ENCODE measurements at regions not wholly inside any gene's neighbourhood (a gene's known extent, or its start where the extent isn't known, plus 50 kb on each side); places are given as distances from the start of the nearest gene placed in this dataset.

GRCh38 chr11:91703042-91703441 lies 521.6 kb upstream of the FAT3 start:
- no peak for DNase-seq (ENCODE audit: low spot score)
- Mint-ChIP-seq H3K4me3 (no peak overlapping the region), H3K4me1 (peaks cover 5% of the 10 kb centered on the region), H3K9me3 (no peaks in the 10 kb centered on the region), H3K27ac (no peak overlapping the region), H3K36me3 (no peaks in the 10 kb centered on the region), H3K27me3 (ENCODE audit: low read depth) (no peaks in the 10 kb centered on the region)
- CTCF ChIA-PET = no interaction called here
- no peak for TF ChIP-seq MXD4 (CRISPR knock-in tag; IDR thresholded peaks at IDR 0.05; ENCODE audit: borderline replicate concordance)
- TF ChIP-seq, protein P1, sequence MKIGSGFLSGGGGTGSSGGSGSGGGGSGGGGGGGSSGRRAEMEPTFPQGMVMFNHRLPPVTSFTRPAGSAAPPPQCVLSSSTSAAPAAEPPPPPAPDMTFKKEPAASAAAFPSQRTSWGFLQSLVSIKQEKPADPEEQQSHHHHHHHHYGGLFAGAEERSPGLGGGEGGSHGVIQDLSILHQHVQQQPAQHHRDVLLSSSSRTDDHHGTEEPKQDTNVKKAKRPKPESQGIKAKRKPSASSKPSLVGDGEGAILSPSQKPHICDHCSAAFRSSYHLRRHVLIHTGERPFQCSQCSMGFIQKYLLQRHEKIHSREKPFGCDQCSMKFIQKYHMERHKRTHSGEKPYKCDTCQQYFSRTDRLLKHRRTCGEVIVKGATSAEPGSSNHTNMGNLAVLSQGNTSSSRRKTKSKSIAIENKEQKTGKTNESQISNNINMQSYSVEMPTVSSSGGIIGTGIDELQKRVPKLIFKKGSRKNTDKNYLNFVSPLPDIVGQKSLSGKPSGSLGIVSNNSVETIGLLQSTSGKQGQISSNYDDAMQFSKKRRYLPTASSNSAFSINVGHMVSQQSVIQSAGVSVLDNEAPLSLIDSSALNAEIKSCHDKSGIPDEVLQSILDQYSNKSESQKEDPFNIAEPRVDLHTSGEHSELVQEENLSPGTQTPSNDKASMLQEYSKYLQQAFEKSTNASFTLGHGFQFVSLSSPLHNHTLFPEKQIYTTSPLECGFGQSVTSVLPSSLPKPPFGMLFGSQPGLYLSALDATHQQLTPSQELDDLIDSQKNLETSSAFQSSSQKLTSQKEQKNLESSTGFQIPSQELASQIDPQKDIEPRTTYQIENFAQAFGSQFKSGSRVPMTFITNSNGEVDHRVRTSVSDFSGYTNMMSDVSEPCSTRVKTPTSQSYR (CRISPR knock-in tag; IDR thresholded peaks at IDR 0.05) = no peak
- ATAC-seq = no peak
- POLR2A ChIA-PET = no interaction called here

- H3K36me3 Mint-ChIP-seq = no peaks in the 10 kb centered on the region
- POLR2A ChIA-PET = no interaction called here
- no peaks in the 10 kb centered on the region for H3K9me3 Mint-ChIP-seq
- H3K4me3 Mint-ChIP-seq = no peak overlapping the region
- CTCF ChIA-PET = no interaction called here
- no peak for TF ChIP-seq SMAD4 (CRISPR knock-in tag; IDR thresholded peaks at IDR 0.05)
- TF ChIP-seq ERG (CRISPR knock-in tag; IDR thresholded peaks at IDR 0.05) = no peak
- peaks cover 5% of the 10 kb centered on the region for H3K4me1 Mint-ChIP-seq
- H3K27ac Mint-ChIP-seq = no peak overlapping the region
- ATAC-seq = no peak
- H3K27me3 Mint-ChIP-seq (ENCODE audit: low read depth) = no peaks in the 10 kb centered on the region
- DNase-seq (ENCODE audit: low spot score) = no peak
These were observed 523.8 kb upstream of the FAT3 start for GRCh38 chr11:91700854-91701253.

DNA sequence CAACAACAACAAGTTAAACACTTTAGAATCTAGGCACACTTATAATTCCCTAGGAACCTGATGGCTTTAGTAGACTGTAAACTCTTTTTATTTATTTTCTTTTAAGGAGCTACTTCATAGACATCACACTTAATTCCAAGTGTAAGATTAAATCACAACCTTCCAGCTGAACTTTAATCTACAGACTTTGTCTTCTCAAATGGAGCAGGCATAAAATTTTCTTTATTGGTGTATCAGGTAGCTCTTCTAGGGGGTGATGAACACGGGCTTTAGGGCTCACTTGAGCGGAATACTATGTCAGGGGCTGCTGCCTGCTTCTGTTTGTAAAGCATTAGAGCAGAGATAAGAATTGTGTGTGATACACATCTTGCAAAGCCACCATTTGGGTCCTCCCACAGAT lies 525.8 kb upstream of the FAT3 start:
- CTCF ChIA-PET = no interaction called here
- H3K27ac Mint-ChIP-seq = no peak overlapping the region
- ATAC-seq (no peak), DNase-seq (ENCODE audit: low spot score) (no peak)
- peaks cover 5% of the 10 kb centered on the region for H3K4me1 Mint-ChIP-seq
- no peaks in the 10 kb centered on the region for H3K36me3 Mint-ChIP-seq
- POLR2A ChIA-PET = no interaction called here
- no peak overlapping the region for H3K4me3 Mint-ChIP-seq
- H3K9me3 Mint-ChIP-seq = no peaks in the 10 kb centered on the region
- no peaks in the 10 kb centered on the region for H3K27me3 Mint-ChIP-seq (ENCODE audit: low read depth)
- TF ChIP-seq NR1H2 (CRISPR knock-in tag; IDR thresholded peaks at IDR 0.05) (no peak), ZNF232 (CRISPR knock-in tag; IDR thresholded peaks at IDR 0.05) (no peak), NFYB (CRISPR knock-in tag; conservative IDR thresholded peaks at IDR 0.05; ENCODE audit: low read depth) (no peak), ZNF317 (CRISPR knock-in tag; IDR thresholded peaks at IDR 0.05; ENCODE audit: borderline replicate concordance, low read depth) (no peak), STAT6 (CRISPR knock-in tag; conservative IDR thresholded peaks at IDR 0.05; ENCODE audit: low read depth) (no peak), GTF2I (CRISPR knock-in tag; conservative IDR thresholded peaks at IDR 0.05) (no peak), ZNF423 (CRISPR knock-in tag; IDR thresholded peaks at IDR 0.05) (no peak), HMGA2 (CRISPR knock-in tag; IDR thresholded peaks at IDR 0.05) (no peak), TEAD1 (CRISPR knock-in tag; IDR thresholded peaks at IDR 0.05) (no peak), AFF4 (CRISPR knock-in tag; IDR thresholded peaks at IDR 0.05; ENCODE audit: borderline replicate concordance) (no peak), TP53 (CRISPR knock-in tag; IDR thresholded peaks at IDR 0.05) (no peak), TCF7 (CRISPR knock-in tag; IDR thresholded peaks at IDR 0.05; ENCODE audit: low read depth) (no peak), ZSCAN18 (CRISPR knock-in tag; IDR thresholded peaks at IDR 0.05) (no peak), EMX1 (CRISPR knock-in tag; IDR thresholded peaks at IDR 0.05) (no peak), SMAD4 (CRISPR knock-in tag; IDR thresholded peaks at IDR 0.05) (no peak), FOXJ3 (CRISPR knock-in tag; IDR thresholded peaks at IDR 0.05; ENCODE audit: borderline replicate concordance) (no peak)
- TF ChIP-seq, protein P2, sequence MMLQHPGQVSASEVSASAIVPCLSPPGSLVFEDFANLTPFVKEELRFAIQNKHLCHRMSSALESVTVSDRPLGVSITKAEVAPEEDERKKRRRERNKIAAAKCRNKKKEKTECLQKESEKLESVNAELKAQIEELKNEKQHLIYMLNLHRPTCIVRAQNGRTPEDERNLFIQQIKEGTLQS (CRISPR knock-in tag; conservative IDR thresholded peaks at IDR 0.05) = no peak
- TF ChIP-seq, protein P3, sequence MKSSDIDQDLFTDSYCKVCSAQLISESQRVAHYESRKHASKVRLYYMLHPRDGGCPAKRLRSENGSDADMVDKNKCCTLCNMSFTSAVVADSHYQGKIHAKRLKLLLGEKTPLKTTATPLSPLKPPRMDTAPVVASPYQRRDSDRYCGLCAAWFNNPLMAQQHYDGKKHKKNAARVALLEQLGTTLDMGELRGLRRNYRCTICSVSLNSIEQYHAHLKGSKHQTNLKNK (CRISPR knock-in tag; IDR thresholded peaks at IDR 0.05) = no peak
